ENCODE measurements at regions not wholly inside any gene's neighbourhood (a gene's known extent, or its start where the extent isn't known, plus 50 kb on each side); places are given as distances from the start of the nearest gene placed in this dataset.
A peak's percentile ranks its signal among the peaks of the same experiment; 100 is the strongest.
"Not testable (repeated sequence)": the region's sequence is repeated elsewhere in the genome, so short reads cannot be mapped to it uniquely, and the experiment has no call there.

GRCh38 chr6:93684339-93684738, 265.0 kb upstream of the EPHA7 start:
- intact Hi-C loops (cut with DNase I) = no loop called here
- ATAC-seq (no peak), DNase-seq (ENCODE audit: missing footprints) (no peak)

DNA sequence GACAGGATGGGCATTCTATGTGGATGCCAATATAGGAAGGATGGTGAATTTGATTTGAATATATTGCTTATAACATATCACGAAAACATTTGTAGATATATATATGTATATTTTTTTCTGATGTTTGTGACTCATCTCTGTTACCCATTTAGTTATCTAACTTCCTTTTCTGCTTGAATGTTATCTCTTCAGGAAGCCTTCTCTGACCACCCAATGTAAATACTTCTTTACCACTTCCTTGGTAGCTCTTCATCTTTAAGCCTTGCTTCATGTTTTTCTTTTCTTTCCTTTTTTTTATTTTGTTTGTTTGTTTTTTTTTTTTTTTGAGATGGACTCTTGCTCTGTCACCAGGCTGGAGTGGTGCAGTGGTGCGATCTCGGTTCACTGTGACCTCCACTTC, 260.5 kb upstream of the EPHA7 start:
- intact Hi-C loops (cut with DNase I) = no loop called here
- ATAC-seq (no peak), DNase-seq (ENCODE audit: missing footprints) (no peak)

DNA sequence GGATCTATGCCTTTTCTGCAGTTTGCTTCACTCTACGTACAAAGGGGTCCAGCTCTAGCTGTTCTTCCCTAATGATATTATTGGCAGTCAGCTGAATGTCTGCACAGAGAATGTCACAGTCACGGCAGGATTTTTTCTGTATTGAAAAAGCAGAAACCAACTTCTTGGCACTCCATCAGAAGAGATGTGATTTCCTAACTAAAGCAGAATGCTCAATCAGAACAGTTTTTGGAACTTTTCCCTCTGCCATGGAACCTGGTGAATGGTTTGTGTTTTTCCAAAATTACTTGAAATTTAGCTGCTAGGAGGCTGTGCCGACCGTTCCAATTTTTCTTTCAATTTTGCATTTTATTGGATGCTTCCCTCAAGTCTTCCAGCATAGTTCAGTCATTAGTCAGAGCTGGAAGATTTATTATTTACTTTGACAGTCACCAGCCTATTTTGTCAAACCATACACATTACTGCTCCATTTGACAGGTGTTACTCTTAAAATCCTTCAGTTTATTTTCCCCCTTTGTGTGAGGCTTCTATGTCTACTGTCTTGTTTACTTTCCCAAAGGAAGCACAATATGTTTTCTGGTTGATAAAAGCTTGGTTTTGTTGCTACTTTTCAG, 259.6 kb upstream of the EPHA7 start:
- ATAC-seq = no peak
- no peak for DNase-seq (ENCODE audit: missing footprints)
- intact Hi-C loops (cut with DNase I) = no loop called here

DNA sequence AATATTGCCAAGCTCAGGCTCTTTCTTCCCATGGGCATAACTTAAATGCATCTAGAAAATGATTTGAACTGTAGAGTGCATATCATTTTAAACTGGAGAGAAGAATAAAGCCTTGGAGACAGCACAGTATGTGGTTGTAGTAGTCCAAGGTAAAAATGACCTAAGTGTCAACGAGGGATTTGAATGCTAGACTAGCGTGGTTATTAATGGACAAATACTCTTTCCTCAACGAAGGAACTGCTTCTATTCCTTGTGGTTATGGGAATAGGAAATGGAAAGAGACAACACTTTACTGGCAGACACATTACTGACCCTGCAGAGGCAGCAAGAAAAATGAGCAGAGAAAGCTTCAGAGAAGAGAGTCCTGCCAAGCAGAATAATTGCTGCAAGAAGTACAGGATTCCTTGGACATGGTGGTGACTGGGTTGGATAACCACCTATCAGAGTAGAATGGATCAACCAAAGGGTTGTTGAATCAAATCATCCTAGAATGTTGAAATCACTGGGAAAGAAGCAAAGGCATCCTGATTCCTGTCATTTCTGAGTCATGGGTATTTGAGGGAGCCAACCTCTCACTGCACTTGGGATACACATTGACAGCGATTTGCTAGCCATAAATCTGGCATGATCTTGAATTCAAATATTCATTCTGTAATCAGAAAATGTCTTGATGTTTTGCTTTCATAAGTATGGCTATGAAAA, 258.1 kb upstream of the EPHA7 start:
- no peak for DNase-seq (ENCODE audit: missing footprints)
- intact Hi-C loops (cut with DNase I) = no loop called here
- no peak for ATAC-seq

DNA sequence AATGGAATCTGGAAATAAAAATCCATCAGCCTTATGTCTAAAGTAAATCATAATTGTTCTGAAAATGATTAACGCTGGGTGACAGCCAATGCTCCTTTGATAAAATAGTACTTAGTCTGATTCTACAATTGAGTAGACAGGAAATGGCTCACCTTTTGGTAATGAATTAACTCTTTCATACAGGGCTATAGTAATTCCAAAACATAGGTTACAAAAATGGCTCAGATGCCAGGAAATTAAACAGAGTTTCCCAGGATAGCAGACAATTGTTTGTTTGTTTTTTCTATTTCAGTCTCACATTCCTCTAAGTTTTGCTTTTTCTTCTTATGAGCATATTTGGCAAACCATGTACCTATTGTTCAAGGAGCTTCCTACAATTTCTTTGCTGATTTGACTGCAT, 257.2 kb upstream of the EPHA7 start:
- no peak for ATAC-seq
- no peak for DNase-seq (ENCODE audit: missing footprints)
- intact Hi-C loops (cut with DNase I) = no loop called here

- ATAC-seq = no peak
- intact Hi-C loops (cut with DNase I) = no loop called here
- no peak for DNase-seq (ENCODE audit: missing footprints)
Measured at GRCh38 chr6:93675856-93676417, 256.6 kb upstream of the EPHA7 start.

DNA sequence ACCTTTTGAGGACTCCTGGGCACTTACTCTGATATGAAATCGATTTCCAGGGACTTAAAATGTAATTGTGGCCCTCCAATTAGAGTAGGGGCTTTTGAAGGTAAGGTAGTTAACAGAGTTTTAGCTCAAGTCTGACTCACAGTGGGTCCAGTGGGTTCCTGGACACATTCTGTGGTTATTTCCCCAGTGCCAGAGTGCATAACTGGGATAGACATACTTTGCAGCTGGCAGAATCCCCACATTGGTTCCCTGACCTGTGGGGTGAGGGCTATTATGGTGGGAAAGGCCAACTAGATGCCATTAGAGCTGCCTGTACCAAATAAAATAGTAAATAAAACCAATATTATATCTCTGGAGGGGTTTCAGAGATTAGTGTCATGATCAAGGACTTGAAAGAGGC, 243.8 kb upstream of the EPHA7 start:
- ATAC-seq (no peak), DNase-seq (ENCODE audit: missing footprints) (no peak)
- intact Hi-C loops (cut with DNase I) = no loop called here

GRCh38 chr6:93654548-93654947, 235.2 kb upstream of the EPHA7 start:
- DNase-seq (ENCODE audit: missing footprints) = no peak
- no peak for ATAC-seq
- intact Hi-C loops (cut with DNase I) = no loop called here

- intact Hi-C loops (cut with DNase I) = no loop called here
- DNase-seq (ENCODE audit: missing footprints) (no peak), ATAC-seq (no peak)
Measured at GRCh38 chr6:93644611-93645010, 225.3 kb upstream of the EPHA7 start.

- DNase-seq (ENCODE audit: missing footprints) (no peak), ATAC-seq (no peak)
- intact Hi-C loops (cut with DNase I) = no loop called here
Measured at GRCh38 chr6:93639126-93639525, 219.8 kb upstream of the EPHA7 start.

DNA sequence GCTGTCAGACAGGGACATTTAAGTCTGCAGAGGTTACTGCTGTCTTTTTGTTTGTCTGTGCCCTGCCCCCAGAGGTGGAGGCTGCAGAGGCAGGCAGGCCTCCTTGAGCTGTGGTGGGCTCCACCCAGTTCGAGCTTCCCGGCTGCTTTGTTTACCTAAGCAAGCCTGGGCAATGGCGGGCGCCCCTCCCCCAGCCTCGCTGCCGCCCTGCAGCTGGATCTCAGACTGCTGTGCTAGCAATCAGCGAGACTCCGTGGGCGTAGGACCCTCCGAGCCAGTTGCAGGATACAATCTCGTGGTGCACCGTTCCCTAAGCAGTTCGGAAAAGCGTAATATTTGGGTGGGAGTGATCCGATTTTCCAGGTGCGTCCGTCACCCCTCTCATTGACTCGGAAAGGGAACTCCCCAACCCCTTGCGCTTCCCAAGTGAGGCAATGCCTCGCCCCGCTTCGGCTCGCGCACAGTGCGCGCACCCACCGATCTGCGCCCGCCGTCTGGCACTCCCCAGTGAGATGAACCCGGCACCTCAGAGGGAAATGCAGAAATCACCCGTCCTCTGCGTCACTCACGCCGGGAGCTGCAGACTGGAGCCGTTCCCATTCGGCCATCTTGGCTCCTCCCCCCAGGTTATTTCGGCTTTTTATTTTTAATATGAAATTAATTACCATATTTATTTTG, 217.8 kb upstream of the EPHA7 start:
- intact Hi-C loops (cut with DNase I); ATAC-seq: not testable (repeated sequence)
- DNase-seq (ENCODE audit: missing footprints) = peak; percentile 33

DNA sequence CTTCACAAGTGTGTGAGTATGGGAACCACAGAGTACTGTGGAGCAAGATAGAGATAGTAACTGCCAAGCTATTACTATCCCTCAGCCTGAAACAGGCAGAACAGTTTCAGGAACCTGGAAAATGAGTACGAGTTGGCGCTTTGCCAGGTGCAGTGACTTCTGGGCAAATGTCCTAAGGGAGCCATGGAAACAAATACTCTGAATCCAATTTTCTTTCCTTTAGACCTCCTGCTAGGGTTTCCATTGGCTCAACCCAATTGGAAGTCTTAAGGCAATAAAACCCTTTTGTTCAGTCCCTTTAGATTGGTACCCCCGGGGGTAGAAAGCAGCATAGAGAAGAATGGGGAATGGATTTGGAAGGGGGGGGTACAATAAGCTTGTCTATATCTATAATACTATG, 205.0 kb upstream of the EPHA7 start:
- intact Hi-C loops (cut with DNase I) = no loop called here
- no peak for DNase-seq (ENCODE audit: missing footprints)
- no peak for ATAC-seq

DNA sequence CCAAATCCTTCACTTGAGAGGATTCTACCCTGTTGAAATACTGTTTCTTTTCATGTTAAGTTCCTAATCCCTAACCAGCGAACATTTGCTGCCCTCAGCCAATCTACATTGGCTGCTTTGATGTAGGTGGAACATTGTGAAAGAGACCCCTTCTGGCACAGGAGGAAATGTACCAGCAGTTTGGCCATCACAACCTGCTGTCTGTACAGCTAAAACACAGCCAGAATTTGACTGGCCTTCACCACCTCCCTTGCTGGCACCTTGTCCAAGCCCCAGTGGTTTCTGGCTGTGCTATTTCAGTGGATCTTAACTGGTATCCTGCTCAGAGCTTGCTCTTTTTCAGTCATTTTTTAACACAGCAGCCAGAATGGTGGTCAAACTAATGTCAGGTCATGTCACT, 202.1 kb upstream of the EPHA7 start:
- ATAC-seq (no peak), DNase-seq (ENCODE audit: missing footprints) (no peak)
- intact Hi-C loops (cut with DNase I) = no loop called here

DNA sequence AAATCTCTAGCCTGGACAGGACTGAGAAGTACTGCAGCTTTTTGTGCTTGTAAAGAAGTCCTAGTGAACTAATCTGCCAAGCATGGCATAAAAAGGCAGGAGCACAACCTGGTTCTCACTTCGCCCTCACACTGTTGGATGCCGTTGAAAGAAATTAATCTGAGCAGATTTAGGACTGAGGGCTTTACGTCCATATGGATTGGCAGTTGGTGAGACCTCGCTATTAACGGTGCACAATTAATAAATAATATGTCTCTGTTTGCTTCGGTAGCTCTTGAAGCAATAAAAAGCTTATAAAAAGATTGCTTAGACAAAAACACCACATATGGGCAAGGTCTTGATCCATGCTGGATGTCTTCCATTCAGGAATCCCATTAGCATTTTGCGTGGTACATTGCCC, 185.6 kb upstream of the EPHA7 start:
- DNase-seq (ENCODE audit: missing footprints) (no peak), ATAC-seq (no peak)
- intact Hi-C loops (cut with DNase I) = no loop called here

- ATAC-seq = no peak
- intact Hi-C loops (cut with DNase I) = no loop called here
- DNase-seq (ENCODE audit: missing footprints) = no peak
Measured at GRCh38 chr6:93592417-93592816, 173.1 kb upstream of the EPHA7 start.

GRCh38 chr6:93586306-93586705, 166.9 kb upstream of the EPHA7 start:
- no peak for ATAC-seq
- intact Hi-C loops (cut with DNase I) = no loop called here
- DNase-seq (ENCODE audit: missing footprints) = no peak

DNA sequence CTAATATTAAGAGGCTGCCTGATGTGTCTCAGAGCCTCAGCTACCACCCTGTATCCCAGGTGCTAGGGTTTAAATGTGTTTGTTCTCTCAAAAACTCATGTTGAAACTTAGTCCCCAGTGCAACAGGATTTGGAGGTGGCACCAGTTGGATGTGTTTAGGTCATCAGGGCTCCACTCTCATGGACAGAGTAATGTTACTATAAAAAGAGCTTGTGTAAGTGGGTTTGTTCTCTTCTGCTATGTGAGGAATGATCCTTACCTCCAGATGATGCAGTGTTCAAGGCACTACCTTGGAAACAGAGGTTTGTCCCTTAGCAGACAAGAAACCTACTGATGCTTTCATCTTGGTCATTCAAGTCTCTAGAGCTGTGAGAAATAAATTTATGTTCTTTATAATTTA, 164.9 kb upstream of the EPHA7 start:
- DNase-seq (ENCODE audit: missing footprints) (no peak), ATAC-seq (no peak)
- intact Hi-C loops (cut with DNase I) = no loop called here

- intact Hi-C loops (cut with DNase I) = no loop called here
- ATAC-seq = no peak
- DNase-seq (ENCODE audit: missing footprints) = no peak
Measured at GRCh38 chr6:93581371-93581770, 162.0 kb upstream of the EPHA7 start.

- DNase-seq (ENCODE audit: missing footprints) (no peak), ATAC-seq (no peak)
- intact Hi-C loops (cut with DNase I) = no loop called here
Measured at GRCh38 chr6:93580446-93580845, 161.1 kb upstream of the EPHA7 start.
